HEK293T (cell line): ENCODE measurements at regions not wholly inside any gene's neighbourhood (a gene's known extent, or its start where the extent isn't known, plus 50 kb on each side); places are given as distances from the start of the nearest gene placed in this dataset.

ENCODE experiments used
- ELF4 ChIP-seq: fragments of 450-650 bp; IDR thresholded peaks from 2 replicates; pipeline ENCODE4 v1.6.1; 2017; ENCODE audit warnings: antibody characterized with exemption
- FOXA1 ChIP-seq: fragments of 450-650 bp; IDR thresholded peaks from 2 replicates; pipeline ENCODE4 v1.6.1; 2016; ENCODE audit warnings: mild to moderate bottlenecking
- HDGF ChIP-seq: fragments of 450-650 bp; IDR thresholded peaks from 2 replicates; pipeline ENCODE4 v1.6.1; 2017; ENCODE audit warnings: antibody characterized with exemption, borderline replicate concordance
- NFRKB ChIP-seq: fragments of 450-650 bp; IDR thresholded peaks from 2 replicates; pipeline ENCODE4 v1.6.1; 2016; ENCODE audit warnings: mild to moderate bottlenecking, moderate library complexity
- ZNF384 ChIP-seq: fragments of 450-650 bp; IDR thresholded peaks from 2 replicates; pipeline ENCODE4 v1.6.1; 2016

DNA sequence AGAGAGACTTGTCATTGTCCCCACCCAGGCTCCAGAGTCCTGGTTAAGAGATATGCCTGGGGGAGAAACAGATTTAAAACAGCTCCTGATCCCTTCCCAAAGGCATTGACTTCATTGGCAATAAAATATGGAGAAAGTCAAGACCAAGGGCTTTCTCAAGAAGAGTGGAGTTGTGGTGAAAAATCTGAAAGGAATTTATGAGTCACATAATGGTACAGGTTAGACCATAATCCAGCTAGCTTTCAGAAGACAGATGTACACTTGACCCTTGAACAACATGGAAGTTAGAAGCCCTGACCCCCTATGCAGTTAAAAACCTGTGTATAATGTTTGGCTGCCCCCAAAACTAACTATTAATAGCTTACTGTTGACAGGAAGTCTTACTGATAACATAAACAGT lies 599.1 kb upstream of the SOX11 start:
- TF ChIP-seq ELF4 (no peak), ZNF384 (no peak), FOXA1 (no peak), NFRKB (no peak), HDGF (no peak)
